Loucy (cell line): ENCODE measurements at regions not wholly inside any gene's neighbourhood (a gene's known extent, or its start where the extent isn't known, plus 50 kb on each side); places are given as distances from the start of the nearest gene placed in this dataset.

ENCODE experiments used
- H2AFZ ChIP-seq: fragments of 200-600 bp; sonication (generic); 2 replicates; pipeline ENCODE4 v1.6.0; 2016; ENCODE audit warnings: antibody characterized with exemption, mild to moderate bottlenecking, low read length, moderate library complexity
- H3F3A ChIP-seq: fragments of 200-600 bp; 2 replicates; pipeline ENCODE4 v1.6.0; 2016; ENCODE audit warnings: antibody characterized with exemption, low read depth, mild to moderate bottlenecking
- H3K27me3 ChIP-seq: fragments of 200-600 bp; sonication (generic); 2 replicates; pipeline ENCODE4 v1.6.1; 2014; ENCODE audit warnings: low read length, mild to moderate bottlenecking; ENCODE audit not compliant: insufficient read depth, poor library complexity, severe bottlenecking
- H3K36me3 ChIP-seq: fragments of 200-600 bp; sonication (generic); 2 replicates; pipeline ENCODE4 v1.6.1; 2016; ENCODE audit warnings: low read length; ENCODE audit not compliant: insufficient read depth
- H3K4me1 ChIP-seq: fragments of 200-600 bp; sonication (generic); 2 replicates; pipeline ENCODE4 v1.5.1; 2014; ENCODE audit warnings: low read length, mild to moderate bottlenecking; ENCODE audit not compliant: insufficient read depth, poor library complexity, severe bottlenecking
- H3K4me2 ChIP-seq: fragments of 200-600 bp; sonication (generic); 2 replicates; pipeline ENCODE4 v1.6.0; 2014; ENCODE audit warnings: antibody characterized with exemption, low read length, low read depth, mild to moderate bottlenecking; ENCODE audit not compliant: poor library complexity, severe bottlenecking
- H3K4me3 ChIP-seq: fragments of 200-600 bp; sonication (generic); 2 replicates; pipeline ENCODE4 v1.5.1; 2014; ENCODE audit warnings: low read length, mild to moderate bottlenecking, mixed read lengths; ENCODE audit not compliant: poor library complexity, severe bottlenecking
- H3K79me2 ChIP-seq: fragments of 200-600 bp; sonication (generic); 2 replicates; pipeline ENCODE4 v1.6.1; 2014; ENCODE audit warnings: low read length; ENCODE audit not compliant: insufficient read depth
- H3K9ac ChIP-seq: fragments of 200-600 bp; sonication (generic); 2 replicates; pipeline ENCODE4 v1.6.0; 2014; ENCODE audit warnings: mild to moderate bottlenecking, low read depth, low read length, moderate library complexity; ENCODE audit not compliant: poor library complexity, severe bottlenecking
- H3K9me2 ChIP-seq: fragments of 200-600 bp; sonication (generic); replicated peaks from 2 replicates; pipeline ENCODE4 v1.6.1; 2016; ENCODE audit warnings: low read depth, low read length, mixed read lengths
- H3K9me3 ChIP-seq: fragments of 200-600 bp; sonication (generic); 2 replicates; pipeline ENCODE4 v1.6.1; 2014; ENCODE audit warnings: mild to moderate bottlenecking, antibody characterized with exemption, low read length, low read depth; ENCODE audit not compliant: insufficient read depth
- H4K20me1 ChIP-seq: fragments of 200-600 bp; sonication (generic); 2 replicates; pipeline ENCODE4 v1.6.0; 2014; ENCODE audit warnings: antibody characterized with exemption, low read length, mild to moderate bottlenecking; ENCODE audit not compliant: insufficient read depth, poor library complexity, severe bottlenecking
- EZH2phosphoT487 ChIP-seq: fragments of 200-600 bp; IDR thresholded peaks from 2 replicates; pipeline ENCODE4 v1.6.1; 2018; ENCODE audit warnings: antibody characterized with exemption, mild to moderate bottlenecking, moderate library complexity, borderline replicate concordance
- TF ChIP-seq, protein P1 (sequence below): fragments of 200-600 bp; sonication (generic); conservative IDR thresholded peaks from 2 replicates; pipeline ENCODE4 v1.5.1; 2014; ENCODE audit warnings: mild to moderate bottlenecking, antibody characterized with exemption, low read length

- no peak overlapping the region for H3K9ac ChIP-seq
- no peaks in the 10 kb centered on the region for H3F3A ChIP-seq
- H3K27me3 ChIP-seq, result no peaks in the 10 kb centered on the region
Observed at GRCh38 chr5:111962906-111963305, 205.9 kb upstream of the NREP start.

DNA sequence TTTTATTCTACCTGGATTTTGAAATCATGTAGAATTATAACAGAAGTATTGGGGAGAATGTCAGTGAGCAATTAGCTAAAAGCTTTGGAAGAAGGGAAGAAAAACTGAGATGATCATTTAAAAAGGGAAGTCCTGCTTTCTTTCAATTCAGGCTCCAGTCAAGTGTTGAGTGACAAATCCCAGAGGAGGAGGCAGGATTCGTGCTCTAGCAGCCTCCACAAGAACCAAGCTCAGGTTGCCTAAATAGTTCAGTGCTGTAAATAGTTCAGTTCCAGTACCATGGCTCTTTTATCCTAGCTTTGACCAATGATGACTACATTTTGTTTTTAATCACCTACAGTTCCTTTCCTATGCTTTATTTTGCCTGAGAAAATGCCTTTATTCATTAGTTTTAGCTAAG, 204.9 kb upstream of the NREP start:
- no peak overlapping the region for H3K4me3 ChIP-seq
- H3K27me3 ChIP-seq, result no peaks in the 10 kb centered on the region
- H2AFZ ChIP-seq, result no peak overlapping the region

More at GRCh38 chr5:111962906-111963305, 205.9 kb upstream of the NREP start:
- H2AFZ ChIP-seq, result no peak overlapping the region
- no peak overlapping the region for H3K4me2 ChIP-seq
- no peaks in the 10 kb centered on the region for H3K4me1 ChIP-seq
- H3K4me3 ChIP-seq, result no peak overlapping the region
- no peaks in the 10 kb centered on the region for H4K20me1 ChIP-seq
- H3K9me3 ChIP-seq, result no peaks in the 10 kb centered on the region
- H3K9me2 ChIP-seq, result no peaks in the 10 kb centered on the region
- no peaks in the 10 kb centered on the region for H3K79me2 ChIP-seq
- no peaks in the 10 kb centered on the region for H3K36me3 ChIP-seq
- TF ChIP-seq, protein P1, sequence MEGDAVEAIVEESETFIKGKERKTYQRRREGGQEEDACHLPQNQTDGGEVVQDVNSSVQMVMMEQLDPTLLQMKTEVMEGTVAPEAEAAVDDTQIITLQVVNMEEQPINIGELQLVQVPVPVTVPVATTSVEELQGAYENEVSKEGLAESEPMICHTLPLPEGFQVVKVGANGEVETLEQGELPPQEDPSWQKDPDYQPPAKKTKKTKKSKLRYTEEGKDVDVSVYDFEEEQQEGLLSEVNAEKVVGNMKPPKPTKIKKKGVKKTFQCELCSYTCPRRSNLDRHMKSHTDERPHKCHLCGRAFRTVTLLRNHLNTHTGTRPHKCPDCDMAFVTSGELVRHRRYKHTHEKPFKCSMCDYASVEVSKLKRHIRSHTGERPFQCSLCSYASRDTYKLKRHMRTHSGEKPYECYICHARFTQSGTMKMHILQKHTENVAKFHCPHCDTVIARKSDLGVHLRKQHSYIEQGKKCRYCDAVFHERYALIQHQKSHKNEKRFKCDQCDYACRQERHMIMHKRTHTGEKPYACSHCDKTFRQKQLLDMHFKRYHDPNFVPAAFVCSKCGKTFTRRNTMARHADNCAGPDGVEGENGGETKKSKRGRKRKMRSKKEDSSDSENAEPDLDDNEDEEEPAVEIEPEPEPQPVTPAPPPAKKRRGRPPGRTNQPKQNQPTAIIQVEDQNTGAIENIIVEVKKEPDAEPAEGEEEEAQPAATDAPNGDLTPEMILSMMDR, result no peak
- TF ChIP-seq EZH2phosphoT487, result no peak

GRCh38 chr5:111960476-111961215, 203.7 kb upstream of the NREP start:
- Histone ChIP-seq H3K27me3 (no peaks in the 10 kb centered on the region), H3K9me2 (no peaks in the 10 kb centered on the region), H3F3A (no peaks in the 10 kb centered on the region), H2AFZ (no peak overlapping the region), H3K79me2 (no peaks in the 10 kb centered on the region), H3K4me3 (no peak overlapping the region), H3K4me1 (no peaks in the 10 kb centered on the region), H4K20me1 (no peaks in the 10 kb centered on the region), H3K9me3 (no peaks in the 10 kb centered on the region), H3K4me2 (no peak overlapping the region), H3K9ac (no peak overlapping the region), H3K36me3 (no peaks in the 10 kb centered on the region)
- TF ChIP-seq, protein P1, result no peak
- TF ChIP-seq EZH2phosphoT487, result no peak

More for the DNA sequence above, 204.9 kb upstream of the NREP start:
- Histone ChIP-seq H3K79me2 (no peaks in the 10 kb centered on the region), H3K9me3 (no peaks in the 10 kb centered on the region), H3K4me2 (no peak overlapping the region), H3K9me2 (no peaks in the 10 kb centered on the region), H3F3A (no peaks in the 10 kb centered on the region), H3K36me3 (no peaks in the 10 kb centered on the region), H3K9ac (no peak overlapping the region), H4K20me1 (no peaks in the 10 kb centered on the region), H3K4me1 (no peaks in the 10 kb centered on the region)
- TF ChIP-seq EZH2phosphoT487, result no peak
- TF ChIP-seq, protein P1, result no peak
